HEK293T (cell line): ENCODE measurements at regions not wholly inside any gene's neighbourhood (a gene's known extent, or its start where the extent isn't known, plus 50 kb on each side); places are given as distances from the start of the nearest gene placed in this dataset.

Experiments used
- CTCF ChIA-PET: fragments of 350-600 bp; formaldehyde crosslinking; extraction: SDS; loops from one replicate; lab custom pipeline; 2021; ENCODE audit warnings: antibody characterized with exemption, inconsistent platforms; lab: Yijun Ruan, JAX
- POLR2A ChIA-PET: fragments of 350-600 bp; formaldehyde crosslinking; extraction: SDS; loops from one replicate; lab custom pipeline; 2020; ENCODE audit warnings: antibody characterized with exemption, inconsistent platforms; lab: Yijun Ruan, JAX
- DNase-seq: peaks from one replicate; pipeline ENCODE4 v3.0.0; 2012; ENCODE audit warnings: mixed read lengths; ENCODE audit errors: extremely low spot score
- ARNT ChIP-seq: fragments of 450-650 bp; IDR thresholded peaks from 2 replicates; pipeline ENCODE4 v1.6.1; 2017; ENCODE audit warnings: mild to moderate bottlenecking
- BHLHE40 ChIP-seq: fragments of 450-650 bp; IDR thresholded peaks from 2 replicates; pipeline ENCODE4 v1.6.1; 2016; ENCODE audit warnings: mild to moderate bottlenecking, moderate library complexity, borderline replicate concordance
- CTBP1 ChIP-seq: fragments of 450-650 bp; IDR thresholded peaks from 2 replicates; pipeline ENCODE4 v1.6.1; 2016; ENCODE audit warnings: borderline replicate concordance
- ELF4 ChIP-seq: fragments of 450-650 bp; IDR thresholded peaks from 2 replicates; pipeline ENCODE4 v1.6.1; 2017; ENCODE audit warnings: antibody characterized with exemption
- FOXA1 ChIP-seq: fragments of 450-650 bp; IDR thresholded peaks from 2 replicates; pipeline ENCODE4 v1.6.1; 2016; ENCODE audit warnings: mild to moderate bottlenecking
- FOXK2 ChIP-seq: fragments of 450-650 bp; IDR thresholded peaks from 2 replicates; pipeline ENCODE4 v1.6.1; 2016; ENCODE audit warnings: mild to moderate bottlenecking
- FOXM1 ChIP-seq: fragments of 450-650 bp; IDR thresholded peaks from 2 replicates; pipeline ENCODE4 v1.6.1; 2017; ENCODE audit warnings: mild to moderate bottlenecking, borderline replicate concordance
- HDGF ChIP-seq: fragments of 450-650 bp; IDR thresholded peaks from 2 replicates; pipeline ENCODE4 v1.6.1; 2017; ENCODE audit warnings: antibody characterized with exemption, borderline replicate concordance
- L3MBTL2 ChIP-seq: fragments of 450-650 bp; conservative IDR thresholded peaks from 2 replicates; pipeline ENCODE4 v1.6.1; 2016; ENCODE audit warnings: mild to moderate bottlenecking
- LEF1 ChIP-seq: fragments of 450-650 bp; IDR thresholded peaks from 2 replicates; pipeline ENCODE4 v1.6.1; 2017; ENCODE audit warnings: mild to moderate bottlenecking, borderline replicate concordance
- NFRKB ChIP-seq: fragments of 450-650 bp; IDR thresholded peaks from 2 replicates; pipeline ENCODE4 v1.6.1; 2016; ENCODE audit warnings: mild to moderate bottlenecking, moderate library complexity
- PKNOX1 ChIP-seq: fragments of 450-650 bp; IDR thresholded peaks from 2 replicates; pipeline ENCODE4 v1.6.1; 2016
- SP1 ChIP-seq: fragments of 450-650 bp; IDR thresholded peaks from 2 replicates; pipeline ENCODE4 v1.6.1; 2017
- SUZ12 ChIP-seq: fragments of 450-650 bp; IDR thresholded peaks from 2 replicates; pipeline ENCODE4 v1.6.1; 2016; ENCODE audit warnings: mild to moderate bottlenecking
- TARDBP ChIP-seq: fragments of 450-650 bp; IDR thresholded peaks from 2 replicates; pipeline ENCODE4 v1.6.1; 2016
- ZNF384 ChIP-seq: fragments of 450-650 bp; IDR thresholded peaks from 2 replicates; pipeline ENCODE4 v1.6.1; 2016

DNA sequence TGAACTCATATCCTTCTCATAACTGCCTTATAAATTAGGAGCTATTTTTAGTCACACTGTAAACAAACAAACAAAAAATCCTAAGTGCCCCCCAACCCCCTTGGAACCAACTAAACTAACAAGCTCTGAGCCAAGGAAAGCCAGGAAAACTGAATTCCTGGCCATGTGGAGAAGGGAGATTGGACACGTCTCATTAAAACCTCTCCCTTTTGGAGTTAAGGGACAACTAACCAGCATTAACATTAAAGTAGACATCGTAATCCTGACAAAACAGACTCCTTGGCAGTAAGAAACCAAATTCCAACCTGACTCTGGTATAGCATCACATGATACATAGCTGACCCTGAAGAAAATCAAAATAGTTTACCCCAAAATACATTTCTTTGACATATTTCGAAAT lies 937.1 kb upstream of the GRIA3 start:
- ChIA-PET POLR2A (no interaction called here), CTCF (no interaction called here)
- DNase-seq: no peak
- no peak for TF ChIP-seq FOXM1
- no peak for TF ChIP-seq HDGF
- no peak for TF ChIP-seq NFRKB
- TF ChIP-seq BHLHE40: no peak
- no peak for TF ChIP-seq ELF4

GRCh38 chrX:122248681-122249080 lies 935.4 kb upstream of the GRIA3 start:
- ChIA-PET CTCF (no interaction called here), POLR2A (no interaction called here)
- TF ChIP-seq PKNOX1 (no peak), ELF4 (no peak), SP1 (no peak), HDGF (no peak), L3MBTL2 (no peak), FOXM1 (no peak), TARDBP (no peak), FOXA1 (no peak), NFRKB (no peak), SUZ12 (no peak)
- DNase-seq: no peak

DNA sequence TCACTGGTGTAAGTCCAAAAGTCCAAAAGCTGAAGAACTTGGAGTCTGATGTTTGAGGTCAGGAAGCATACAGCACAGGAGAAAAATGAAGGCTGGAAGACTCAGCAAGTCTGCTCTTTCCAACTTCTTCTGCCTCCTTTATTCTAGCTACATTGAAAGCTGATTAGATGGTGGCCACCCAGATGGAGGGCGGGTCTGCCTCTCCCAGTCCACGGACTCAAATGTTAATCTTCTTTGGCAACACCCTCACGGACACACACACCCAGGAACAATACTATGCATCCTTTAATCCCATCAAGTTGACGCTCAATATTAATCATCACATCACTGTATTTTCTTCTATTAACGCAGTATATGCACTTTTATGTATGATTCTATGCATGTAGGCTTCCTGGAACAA lies 931.6 kb upstream of the GRIA3 start:
- ChIA-PET POLR2A (no interaction called here), CTCF (no interaction called here)
- no peak for TF ChIP-seq FOXK2
- no peak for TF ChIP-seq FOXA1
- TF ChIP-seq HDGF: no peak
- TF ChIP-seq LEF1: no peak
- TF ChIP-seq SUZ12: no peak
- no peak for TF ChIP-seq ZNF384
- TF ChIP-seq ELF4: no peak
- no peak for TF ChIP-seq SP1
- TF ChIP-seq FOXM1: no peak
- no peak for TF ChIP-seq PKNOX1
- no peak for TF ChIP-seq TARDBP
- TF ChIP-seq L3MBTL2: no peak
- TF ChIP-seq NFRKB: no peak
- no peak for TF ChIP-seq BHLHE40
- TF ChIP-seq ARNT: no peak
- TF ChIP-seq CTBP1: no peak
- no peak for DNase-seq

DNA sequence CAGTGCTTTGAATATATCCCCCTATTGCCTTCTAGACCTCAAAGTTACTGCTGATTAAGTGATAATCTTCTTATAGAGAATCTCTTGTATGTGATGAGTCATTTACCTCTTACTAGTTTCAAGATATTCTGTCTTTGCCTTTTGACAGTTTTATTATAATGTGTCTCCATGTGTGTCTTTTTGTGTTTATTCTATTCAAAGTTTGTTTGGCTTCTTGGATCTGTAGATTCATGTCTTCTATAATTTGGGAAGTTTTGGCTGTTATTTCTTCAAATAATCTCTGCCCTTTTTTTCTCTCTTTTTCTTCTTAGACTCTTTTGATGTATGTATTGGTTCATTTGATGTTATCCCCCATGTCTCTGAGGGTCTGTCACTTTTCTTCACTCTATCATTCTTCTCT lies 915.7 kb upstream of the GRIA3 start:
- ChIA-PET POLR2A (no interaction called here), CTCF (no interaction called here)
- DNase-seq: no peak
- TF ChIP-seq CTBP1 (no peak), LEF1 (no peak), FOXK2 (no peak), SUZ12 (no peak), L3MBTL2 (no peak), TARDBP (no peak), NFRKB (no peak), HDGF (no peak), ELF4 (no peak), FOXA1 (no peak), SP1 (no peak), FOXM1 (no peak), ARNT (no peak), ZNF384 (no peak), BHLHE40 (no peak), PKNOX1 (no peak)

- ChIA-PET POLR2A (no interaction called here), CTCF (no interaction called here)
- no peak for TF ChIP-seq HDGF
- TF ChIP-seq ELF4: no peak
- TF ChIP-seq L3MBTL2: no peak
- no peak for TF ChIP-seq SP1
- no peak for TF ChIP-seq TARDBP
- TF ChIP-seq SUZ12: no peak
- no peak for TF ChIP-seq BHLHE40
- no peak for TF ChIP-seq FOXA1
- TF ChIP-seq PKNOX1: no peak
- no peak for TF ChIP-seq NFRKB
- TF ChIP-seq CTBP1: no peak
- no peak for TF ChIP-seq FOXM1
- no peak for TF ChIP-seq ARNT
- TF ChIP-seq FOXK2: no peak
- no peak for TF ChIP-seq ZNF384
- TF ChIP-seq LEF1: no peak
- DNase-seq: no peak
These were observed 914.8 kb upstream of the GRIA3 start for GRCh38 chrX:122269243-122269781.

DNA sequence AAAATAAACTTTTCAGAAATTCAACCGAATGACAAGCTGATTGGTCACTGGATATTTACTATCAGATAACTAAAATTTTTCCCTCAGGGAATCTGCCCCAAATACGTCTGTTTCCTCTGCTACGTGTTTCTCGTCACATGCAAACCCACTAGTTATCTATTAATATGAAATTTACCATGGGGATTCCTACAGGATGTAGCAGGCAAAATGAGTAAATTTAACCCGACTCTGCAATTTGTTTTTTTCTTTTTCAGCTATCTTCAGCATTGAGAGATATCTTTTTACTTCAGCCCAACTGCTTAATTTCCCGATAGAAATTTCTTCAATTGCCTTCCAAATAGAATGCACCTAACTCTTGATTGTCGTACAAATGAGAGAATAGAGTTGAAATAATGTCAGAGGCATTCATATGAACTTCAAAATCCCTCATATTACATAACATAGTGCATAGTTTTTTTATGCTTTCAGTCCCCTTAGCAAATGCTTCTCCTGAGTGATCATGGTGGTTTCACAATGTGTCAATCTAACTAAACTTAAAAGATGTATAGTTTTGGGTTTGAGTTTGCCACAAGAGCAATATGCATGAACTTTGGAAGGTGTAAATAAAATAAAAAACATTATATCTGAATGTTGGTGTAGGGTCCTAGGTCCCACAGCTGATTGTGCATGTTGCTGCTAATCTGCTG lies 913.1 kb upstream of the GRIA3 start:
- ChIA-PET CTCF (no interaction called here), POLR2A (no interaction called here)
- TF ChIP-seq TARDBP (no peak), NFRKB (no peak), SP1 (no peak), L3MBTL2 (no peak), SUZ12 (no peak), BHLHE40 (no peak), FOXM1 (no peak), HDGF (no peak), FOXA1 (no peak), ZNF384 (no peak)
- DNase-seq: no peak
